Coronary artery (tissue), 2 donors: ENCODE measurements at regions not wholly inside any gene's neighbourhood (a gene's known extent, or its start where the extent isn't known, plus 50 kb on each side); places are given as distances from the start of the nearest gene placed in this dataset.

Source experiments
- DNase-seq: peaks from one replicate; pipeline ENCODE4 v3.0.0-alpha.2; 2017; ENCODE audit warnings: low spot score
- H3K27ac ChIP-seq, 2 donors: fragments of 200-600 bp; sonication (generic); one replicate each; pipeline ENCODE4 v1.5.1; 2016 to 2019
- H3K4me3 ChIP-seq: fragments of 200-600 bp; sonication (generic); 2 replicates; pipeline ENCODE4 v1.5.1; 2016; ENCODE audit warnings: mild to moderate bottlenecking, moderate library complexity
- CTCF ChIP-seq: fragments of 200-600 bp; sonication (generic); IDR thresholded peaks from one replicate; pipeline ENCODE4 v1.5.1; 2019; ENCODE audit warnings: antibody characterized with exemption

DNA sequence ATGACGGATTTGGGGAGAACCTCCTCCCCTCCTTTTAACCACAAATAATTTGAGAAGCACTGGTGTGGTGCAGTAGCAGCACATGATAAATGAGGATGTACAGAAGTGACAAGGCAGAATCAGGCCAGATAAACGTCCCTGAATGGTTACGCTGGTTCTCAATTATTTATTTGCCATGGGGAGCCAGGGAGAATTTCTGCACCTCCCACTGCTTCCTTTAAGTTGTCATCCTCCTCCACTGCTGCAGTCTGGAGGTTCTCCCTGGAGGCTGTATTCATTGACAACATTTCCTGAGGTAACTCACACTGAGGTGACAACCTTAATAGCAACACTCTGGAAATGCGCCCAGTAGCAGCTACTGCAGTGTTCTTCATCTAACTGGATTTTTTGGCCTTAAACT is 308.9 kb upstream of the SLITRK1 start:
- no peak overlapping the region for H3K4me3 ChIP-seq
- no peak overlapping the region for H3K27ac ChIP-seq
- TF ChIP-seq CTCF, result no peak
- DNase-seq, result no peak

DNA sequence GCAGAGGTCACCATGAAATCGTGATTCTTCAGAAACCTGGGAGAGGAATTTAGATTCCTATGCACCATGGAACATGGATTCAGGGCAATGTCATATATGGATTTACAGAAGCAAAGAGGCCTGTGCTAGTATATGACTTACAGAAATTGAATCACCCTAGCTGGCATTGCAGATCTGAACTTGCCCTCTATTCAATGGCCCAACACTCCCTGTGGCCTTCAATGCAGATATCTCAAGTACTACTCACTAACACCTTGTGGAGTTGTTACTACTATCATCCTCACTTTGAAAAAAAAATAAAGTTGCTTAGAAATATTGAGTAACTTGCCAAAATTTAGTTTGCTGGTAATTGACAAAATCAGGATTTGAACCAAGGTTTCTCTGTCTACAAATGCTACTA is 305.4 kb upstream of the SLITRK1 start:
- TF ChIP-seq CTCF, result no peak
- Histone ChIP-seq H3K4me3 (no peak overlapping the region), H3K27ac (no peak overlapping the region)
- no peak for DNase-seq

GRCh38 chr13:84139561-84140158 is 257.4 kb upstream of the SLITRK1 start:
- Histone ChIP-seq H3K27ac (no peak overlapping the region), H3K4me3 (no peak overlapping the region)
- DNase-seq, result no peak
- no peak for TF ChIP-seq CTCF

GRCh38 chr13:84137292-84137691 is 255.0 kb upstream of the SLITRK1 start:
- DNase-seq, result no peak
- H3K4me3 ChIP-seq, result no peak overlapping the region
- H3K27ac ChIP-seq, result no peak overlapping the region
- TF ChIP-seq CTCF, result no peak

DNA sequence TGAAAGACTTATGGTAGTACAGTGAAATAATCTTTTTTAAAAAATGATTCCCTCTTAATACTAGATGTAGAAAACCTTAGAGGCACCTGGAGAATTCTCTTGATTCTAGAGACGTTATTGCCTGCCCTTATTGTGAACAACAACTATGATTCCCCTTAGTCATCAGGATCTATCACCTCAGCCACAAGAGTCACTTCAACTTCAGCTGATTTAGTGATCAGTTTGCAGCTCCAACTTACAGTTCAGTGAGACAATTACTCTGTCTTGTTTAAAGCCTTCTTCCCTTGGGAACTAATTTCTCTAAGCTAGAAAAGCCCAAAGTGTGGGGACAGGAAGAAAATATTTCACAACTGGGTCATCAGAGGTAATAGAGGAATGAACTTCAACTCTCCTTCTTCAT is 254.3 kb upstream of the SLITRK1 start:
- no peak overlapping the region for H3K27ac ChIP-seq
- no peak for DNase-seq
- no peak for TF ChIP-seq CTCF
- no peak overlapping the region for H3K4me3 ChIP-seq

GRCh38 chr13:84132491-84132890 is 250.2 kb upstream of the SLITRK1 start:
- no peak for DNase-seq
- no peak for TF ChIP-seq CTCF
- Histone ChIP-seq H3K27ac (no peak overlapping the region), H3K4me3 (no peak overlapping the region)

DNA sequence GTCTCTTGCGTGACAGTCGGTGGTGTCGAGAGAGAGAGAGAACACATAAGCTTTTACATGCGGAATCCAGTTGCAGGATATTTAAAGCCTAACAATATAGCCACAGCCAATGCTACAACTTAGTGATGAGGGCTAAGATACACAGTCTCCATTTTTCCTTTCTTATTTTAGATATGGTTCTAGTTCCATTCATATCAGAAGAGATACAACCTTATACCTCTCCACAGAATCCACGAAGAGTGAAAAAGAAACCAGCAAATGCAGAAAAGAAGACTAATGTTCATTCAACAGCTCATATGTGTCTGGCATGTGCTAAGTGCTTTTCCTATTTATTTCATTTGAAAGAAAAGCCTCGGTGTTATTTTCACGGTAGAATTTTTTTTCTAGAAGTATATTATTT is 249.0 kb upstream of the SLITRK1 start:
- TF ChIP-seq CTCF, result no peak
- H3K4me3 ChIP-seq, result no peak overlapping the region
- no peak for DNase-seq
- H3K27ac ChIP-seq, result no peak overlapping the region
